AG09309 (cell line): ENCODE measurements at regions not wholly inside any gene's neighbourhood (a gene's known extent, or its start where the extent isn't known, plus 50 kb on each side); places are given as distances from the start of the nearest gene placed in this dataset.
"Not testable (repeated sequence)": the region's sequence is repeated elsewhere in the genome, so short reads cannot be mapped to it uniquely, and the experiment has no call there.

Experiments
- DNase-seq: peaks from one replicate; pipeline ENCODE4 v3.0.0-alpha.2; 2010; ENCODE audit warnings: low read depth
- H3K4me3 ChIP-seq: 2 replicates; pipeline ENCODE4 v1.5.1; 2011; ENCODE audit warnings: mild to moderate bottlenecking, low read depth, low read length, moderate library complexity; ENCODE audit not compliant: control insufficient read depth
- CTCF ChIP-seq: IDR thresholded peaks from 2 replicates; pipeline ENCODE4 v1.5.1; 2011; ENCODE audit warnings: mild to moderate bottlenecking, low read depth, low read length, inconsistent platforms; ENCODE audit not compliant: insufficient read depth, control insufficient read depth; ENCODE audit errors: missing control alignments

GRCh38 chr9:33708441-33708840 lies 86.9 kb upstream of the PRSS3 start:
- TF ChIP-seq CTCF = no peak
- H3K4me3 ChIP-seq = no peak overlapping the region
- no peak for DNase-seq

- TF ChIP-seq CTCF = no peak
- H3K4me3 ChIP-seq = no peak overlapping the region
- DNase-seq = no peak
Measured at GRCh38 chr9:33709269-33709668, 86.1 kb upstream of the PRSS3 start.

GRCh38 chr9:33711418-33711817 lies 83.9 kb upstream of the PRSS3 start:
- H3K4me3 ChIP-seq, DNase-seq: not testable (repeated sequence)

- no peak for DNase-seq
- H3K4me3 ChIP-seq = no peak overlapping the region
- TF ChIP-seq CTCF = no peak
Measured at GRCh38 chr9:33714989-33715388, 80.4 kb upstream of the PRSS3 start.

- no peak for DNase-seq
- no peak overlapping the region for H3K4me3 ChIP-seq
- no peak for TF ChIP-seq CTCF
Measured at GRCh38 chr9:33718987-33719386, 76.4 kb upstream of the PRSS3 start.

- no peak for DNase-seq
- no peak overlapping the region for H3K4me3 ChIP-seq
- TF ChIP-seq CTCF = peak; percentile 52
Measured at GRCh38 chr9:33719581-33720374, 75.6 kb upstream of the PRSS3 start.

GRCh38 chr9:33721674-33722358 lies 73.5 kb upstream of the PRSS3 start:
- peak; percentile 100 for TF ChIP-seq CTCF
- H3K4me3 ChIP-seq = no peak overlapping the region
- DNase-seq = peak; percentile 25
